ENCODE measurements at regions not wholly inside any gene's neighbourhood (a gene's known extent, or its start where the extent isn't known, plus 50 kb on each side); places are given as distances from the start of the nearest gene placed in this dataset.
A peak's percentile ranks its signal among the peaks of the same experiment; 100 is the strongest.

- Histone ChIP-seq H3K36me3 (ENCODE audit: low read depth) (no peaks in the 10 kb centered on the region), H3K9me2 (ENCODE audit: insufficient read depth) (no peaks in the 10 kb centered on the region), H3F3A (ENCODE audit: insufficient read depth) (no peaks in the 10 kb centered on the region), H4K20me1 (ENCODE audit: insufficient read depth) (no peaks in the 10 kb centered on the region), H3K27ac (no peak overlapping the region), H3K9ac (no peak overlapping the region), H3K4me2 (ENCODE audit: unreplicated experiment) (no peak overlapping the region), H3K27me3 (replicated peaks; ENCODE audit: insufficient read depth) (no peaks in the 10 kb centered on the region), H2AFZ (no peak overlapping the region), H3K4me3 (no peak overlapping the region), H3K4me1 (ENCODE audit: insufficient read depth) (no peaks in the 10 kb centered on the region; the same call in 1 of the 2 replicates), H3K79me2 (ENCODE audit: insufficient read depth) (no peaks in the 10 kb centered on the region), H3K9me3 (ENCODE audit: low read depth) (no peaks in the 10 kb centered on the region)
- WGBS, 2 experiments (ENCODE audit: low coverage in 1 of 2, low lambda C conversion rate in 2 of 2, missing lambda C conversion rate in 2 of 2) = 93 to 95% methylated on average over 2 of the region's 2 CpGs
- no peak for DNase-seq
- in situ Hi-C loops (cut with MboI) = no loop called here
- no peak for TF ChIP-seq EZH2phosphoT487 (IDR thresholded peaks at IDR 0.05; ENCODE audit: insufficient read depth, low read depth)
- TF ChIP-seq EZH2 (IDR thresholded peaks at IDR 0.05; ENCODE audit: insufficient read depth, poor library complexity, severe bottlenecking) = no peak
These were observed 52.0 kb upstream of the RYK start for GRCh38 chr3:134302674-134303073.

GRCh38 chr3:134300520-134300919 lies 49.9 kb upstream of the RYK start:
- Histone ChIP-seq H4K20me1 (ENCODE audit: insufficient read depth) (no peaks in the 10 kb centered on the region), H3K4me1 (ENCODE audit: insufficient read depth) (no peaks in the 10 kb centered on the region; the same call in 1 of the 2 replicates), H3K79me2 (ENCODE audit: insufficient read depth) (no peaks in the 10 kb centered on the region), H3K9me3 (ENCODE audit: low read depth) (no peaks in the 10 kb centered on the region), H3K27me3 (replicated peaks; ENCODE audit: insufficient read depth) (no peaks in the 10 kb centered on the region), H3K36me3 (ENCODE audit: low read depth) (no peaks in the 10 kb centered on the region), H3K9ac (no peak overlapping the region), H2AFZ (no peak overlapping the region), H3K4me3 (no peak overlapping the region), H3K9me2 (ENCODE audit: insufficient read depth) (no peaks in the 10 kb centered on the region), H3F3A (ENCODE audit: insufficient read depth) (no peaks in the 10 kb centered on the region), H3K4me2 (ENCODE audit: unreplicated experiment) (no peak overlapping the region), H3K27ac (no peak overlapping the region)
- 57 to 60% methylated on average over 3 of the region's 3 CpGs for WGBS, 2 experiments (ENCODE audit: low coverage in 1 of 2, low lambda C conversion rate in 2 of 2, missing lambda C conversion rate in 2 of 2)
- in situ Hi-C loops (cut with MboI) = no loop called here
- TF ChIP-seq EZH2 (IDR thresholded peaks at IDR 0.05; ENCODE audit: insufficient read depth, poor library complexity, severe bottlenecking) = no peak
- no peak for TF ChIP-seq EZH2phosphoT487 (IDR thresholded peaks at IDR 0.05; ENCODE audit: insufficient read depth, low read depth)
- DNase-seq = peak; percentile 40

Data from GM23248 (cell line).